HG03469 (cell line): ENCODE measurements at regions not wholly inside any gene's neighbourhood (a gene's known extent, or its start where the extent isn't known, plus 50 kb on each side); places are given as distances from the start of the nearest gene placed in this dataset.
"Not testable (repeated sequence)": the region's sequence is repeated elsewhere in the genome, so short reads cannot be mapped to it uniquely, and the experiment has no call there.

Experiments used
- ATAC-seq: cut with Tn5 transposase; IDR thresholded peaks from one replicate; pipeline ENCODE4 v1.9.1; 2021; ENCODE audit warnings: mild to moderate bottlenecking, moderate library complexity, moderate number of reproducible peaks; ENCODE audit not compliant: unreplicated experiment

GRCh38 chr11:95413021-95413420 lies 182.0 kb upstream of the SESN3 start:
- no peak for ATAC-seq

- ATAC-seq: no peak
Measured at GRCh38 chr11:95412074-95412473, 181.1 kb upstream of the SESN3 start.

DNA sequence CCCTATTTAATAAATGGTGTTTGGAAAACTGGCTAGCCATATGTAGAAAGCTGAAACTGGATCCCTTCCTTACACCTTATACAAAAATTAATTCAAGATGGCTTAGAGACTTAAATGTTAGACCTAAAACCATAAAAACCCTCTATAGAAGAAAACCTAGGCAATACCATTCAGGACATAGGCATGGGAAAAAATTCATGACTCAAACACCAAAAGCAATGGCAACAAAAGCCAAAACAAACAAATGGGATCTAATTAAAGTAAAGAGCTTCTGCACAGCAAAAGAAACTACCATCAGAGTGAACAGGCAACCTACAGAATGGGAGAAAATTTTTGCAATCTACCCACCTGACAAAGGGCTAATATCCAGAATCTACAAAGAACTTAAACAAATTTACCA lies 179.7 kb upstream of the SESN3 start:
- not testable (repeated sequence) for ATAC-seq

GRCh38 chr11:95406271-95406670 lies 175.3 kb upstream of the SESN3 start:
- ATAC-seq: no peak

DNA sequence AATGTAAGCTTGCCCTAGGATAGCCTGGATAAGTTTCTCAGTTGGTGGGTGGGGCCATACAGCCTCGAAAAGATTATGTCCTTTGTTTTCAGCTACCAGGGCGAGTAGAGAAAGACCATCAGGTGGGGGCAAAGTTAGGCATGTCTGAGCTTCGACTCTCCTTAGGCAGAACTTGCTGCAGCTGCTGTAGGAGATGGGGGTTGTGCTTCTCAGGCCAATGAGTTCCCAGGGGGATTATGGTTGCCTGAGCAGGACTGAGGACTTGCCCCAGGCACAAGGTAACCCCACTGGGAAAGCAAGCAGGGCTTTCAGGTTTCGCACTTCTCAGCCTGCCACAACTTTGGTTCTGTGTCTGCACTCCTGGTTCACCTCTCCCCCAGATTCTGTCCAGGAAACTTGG lies 173.4 kb upstream of the SESN3 start:
- ATAC-seq: no peak

- ATAC-seq: no peak
Measured at GRCh38 chr11:95398437-95399112, 167.6 kb upstream of the SESN3 start.

DNA sequence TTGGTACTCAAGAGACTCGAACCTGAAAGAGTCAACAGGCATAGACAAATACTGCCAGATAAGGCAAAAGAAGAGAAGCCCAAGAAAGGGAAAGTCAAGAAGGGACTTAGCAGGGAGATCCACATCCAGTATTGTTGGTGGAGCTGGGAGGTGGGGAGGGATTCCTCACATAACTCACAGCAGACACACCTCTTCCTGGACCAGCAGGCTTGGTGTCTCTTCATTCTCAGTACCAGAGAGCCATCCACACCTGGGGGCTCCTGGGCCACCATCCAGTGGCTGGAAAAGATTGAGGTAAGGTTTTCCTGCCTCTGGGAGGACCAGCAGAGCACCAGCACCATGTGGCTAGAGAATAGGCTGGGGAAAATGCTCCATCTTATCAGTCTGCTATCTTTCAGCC lies 161.6 kb upstream of the SESN3 start:
- no peak for ATAC-seq

- ATAC-seq: no peak
Measured at GRCh38 chr11:95389427-95389826, 158.4 kb upstream of the SESN3 start.

DNA sequence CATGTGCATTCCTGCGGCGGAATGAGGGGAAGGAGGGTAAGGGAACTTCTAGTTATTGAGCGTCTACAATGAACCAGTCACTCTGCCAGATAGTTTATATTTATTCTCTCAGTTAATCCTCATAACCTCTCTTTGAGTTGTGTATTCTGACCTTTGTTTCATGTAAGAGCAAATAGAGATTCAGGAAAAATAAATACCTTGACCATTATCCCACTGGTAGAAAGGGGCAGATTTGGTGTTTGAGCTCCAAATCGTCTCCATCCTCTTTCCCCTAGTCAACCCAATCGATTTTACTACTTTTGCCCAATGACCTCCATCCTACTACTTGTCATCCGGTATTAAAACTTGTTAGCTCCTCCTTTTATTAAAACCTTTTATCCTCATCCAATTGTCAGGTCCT lies 157.1 kb upstream of the SESN3 start:
- no peak for ATAC-seq

GRCh38 chr11:95387325-95387724 lies 156.3 kb upstream of the SESN3 start:
- no peak for ATAC-seq

- no peak for ATAC-seq
Measured at GRCh38 chr11:95385577-95385976, 154.6 kb upstream of the SESN3 start.

DNA sequence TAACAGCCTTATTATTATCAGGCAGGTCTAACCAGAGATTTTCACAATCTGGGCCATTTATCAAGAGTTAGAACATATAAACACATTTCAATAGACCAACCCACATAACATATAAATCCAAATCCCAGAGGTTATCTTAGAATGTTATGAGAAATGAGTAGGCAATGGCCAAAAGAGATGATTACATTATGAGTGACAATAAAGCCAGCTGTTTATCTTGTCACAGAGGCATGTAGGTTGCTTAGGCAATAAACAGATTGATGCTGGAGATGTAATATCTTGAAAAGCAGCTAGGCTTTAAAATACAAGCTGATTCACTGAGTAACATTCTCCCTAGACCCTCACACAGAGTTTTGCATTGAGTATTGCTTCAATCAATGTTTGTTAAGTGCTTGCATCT lies 148.5 kb upstream of the SESN3 start:
- ATAC-seq: no peak

- no peak for ATAC-seq
Measured at GRCh38 chr11:95378789-95379188, 147.8 kb upstream of the SESN3 start.

- no peak for ATAC-seq
Measured at GRCh38 chr11:95378111-95378510, 147.1 kb upstream of the SESN3 start.

DNA sequence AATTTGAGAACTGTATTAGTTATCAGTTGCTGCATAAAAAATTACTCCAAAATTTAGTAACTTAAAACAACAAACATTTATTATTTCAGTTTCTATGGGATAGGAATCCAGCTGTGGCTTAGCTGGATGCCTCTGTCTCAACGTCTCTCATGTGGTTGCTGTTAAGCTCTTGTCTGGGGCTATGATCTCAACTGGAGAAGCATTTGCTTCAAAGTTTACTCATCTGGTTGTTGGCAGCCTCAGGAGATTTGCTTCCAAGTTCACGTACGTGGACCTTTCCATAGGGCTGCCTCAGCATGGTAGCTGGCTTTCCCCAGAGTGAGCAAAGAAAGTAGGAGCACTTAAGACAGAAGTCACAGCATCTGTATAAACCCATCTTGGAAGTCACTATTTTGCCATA lies 144.9 kb upstream of the SESN3 start:
- no peak for ATAC-seq

DNA sequence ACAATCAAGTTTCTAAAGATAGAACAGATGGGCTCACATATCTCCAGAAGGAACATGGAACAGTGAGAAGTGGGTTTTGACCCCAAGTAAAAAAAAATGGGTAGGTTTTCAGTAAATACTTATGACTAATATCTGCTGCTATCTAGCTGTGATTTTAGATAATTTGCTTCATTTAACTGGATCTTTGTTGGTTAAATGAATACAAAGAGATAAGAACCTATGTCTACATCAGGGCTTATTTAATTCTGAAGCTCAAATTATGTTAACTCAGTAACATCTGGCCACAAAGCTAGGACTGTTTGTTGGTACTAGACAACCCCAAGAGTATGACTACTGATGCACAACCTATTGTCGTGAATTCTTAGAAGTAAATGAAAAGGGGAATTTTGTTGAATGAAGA lies 144.4 kb upstream of the SESN3 start:
- ATAC-seq: no peak

GRCh38 chr11:95374105-95374504 lies 143.1 kb upstream of the SESN3 start:
- ATAC-seq: no peak

DNA sequence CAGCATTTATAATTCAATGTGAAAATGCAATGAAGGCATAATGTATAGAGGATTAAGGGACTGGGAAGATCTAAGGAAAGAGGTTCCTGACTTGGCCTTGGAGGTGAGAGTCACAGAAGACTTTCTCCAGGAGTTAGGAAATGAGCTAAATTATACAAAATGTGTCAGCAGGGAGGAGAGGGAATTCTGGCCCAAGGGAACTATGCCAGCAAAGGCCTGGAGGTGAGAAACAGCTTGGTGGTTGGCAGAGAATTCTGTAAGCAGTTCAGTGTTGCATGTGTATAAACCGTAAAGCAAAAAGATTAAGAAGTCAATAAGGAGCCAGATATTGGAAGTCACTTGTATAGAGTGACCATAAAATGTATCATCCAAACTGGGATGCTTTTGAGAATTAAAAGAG lies 142.2 kb upstream of the SESN3 start:
- ATAC-seq: no peak

DNA sequence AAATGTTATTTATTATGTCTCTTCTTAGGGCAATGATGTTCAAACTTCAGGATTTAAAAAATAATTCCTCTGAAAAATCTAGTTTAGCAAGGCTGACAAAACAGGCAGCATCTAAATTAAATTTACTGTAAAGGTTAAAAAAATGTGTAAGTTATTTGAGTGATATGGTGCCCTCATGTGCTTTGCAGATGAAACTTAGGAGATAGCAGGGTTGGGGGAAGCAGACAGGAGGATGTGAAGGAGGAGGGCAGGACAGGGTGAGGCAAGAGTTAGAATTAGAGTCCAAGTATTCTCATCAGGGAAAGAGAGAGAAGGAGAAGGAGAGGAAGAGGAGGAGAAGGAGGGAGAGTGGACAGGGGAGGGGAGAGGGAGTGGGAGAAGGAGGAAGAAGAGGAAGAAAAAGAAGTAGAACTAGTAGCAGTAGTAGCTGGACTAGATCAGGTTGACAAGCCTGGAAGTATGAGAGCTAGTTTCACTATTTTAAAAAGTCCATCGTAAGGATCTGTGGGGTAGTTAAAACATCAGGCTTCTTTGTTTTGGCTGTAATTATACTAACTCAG lies 141.2 kb upstream of the SESN3 start:
- ATAC-seq: no peak

DNA sequence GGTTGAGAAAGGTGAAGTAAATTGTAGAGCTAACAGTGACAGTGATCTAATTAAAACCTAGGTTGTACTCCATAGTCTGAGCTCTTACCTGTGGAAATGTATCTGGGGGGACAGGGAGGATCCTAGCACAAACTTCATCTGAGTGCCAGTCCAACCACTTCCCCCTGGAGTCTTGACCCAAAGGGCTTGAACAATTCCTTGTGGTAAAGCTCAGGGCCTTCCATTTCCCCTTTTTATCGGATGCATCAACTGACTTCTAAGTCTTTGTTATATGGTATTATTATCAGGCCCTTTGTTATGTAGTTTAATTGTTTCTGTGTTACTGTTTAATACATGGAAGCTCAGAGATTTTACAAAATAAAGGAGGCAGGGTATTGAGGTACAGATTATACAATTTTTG lies 140.2 kb upstream of the SESN3 start:
- ATAC-seq: no peak

GRCh38 chr11:95367726-95368125 lies 136.7 kb upstream of the SESN3 start:
- no peak for ATAC-seq

- ATAC-seq: no peak
Measured at GRCh38 chr11:95365348-95365747, 134.3 kb upstream of the SESN3 start.
